SU-DHL-6 (cell line): ENCODE measurements at regions not wholly inside any gene's neighbourhood (a gene's known extent, or its start where the extent isn't known, plus 50 kb on each side); places are given as distances from the start of the nearest gene placed in this dataset.

Source experiments
- EZH2phosphoT487 ChIP-seq: fragments of 200-600 bp; sonication (generic), shearing (Covaris generic); conservative IDR thresholded peaks from 2 replicates; pipeline ENCODE4 v1.6.1; 2018; ENCODE audit warnings: mild to moderate bottlenecking, antibody characterized with exemption, low read length, moderate library complexity, mixed read lengths
- TF ChIP-seq, protein P1 (sequence below): fragments of 200-600 bp; sonication (generic); IDR thresholded peaks from one replicate; pipeline ENCODE4 v1.5.1; 2017; ENCODE audit warnings: antibody characterized with exemption, mild to moderate bottlenecking, low read length, moderate library complexity; ENCODE audit not compliant: insufficient read depth, poor library complexity, severe bottlenecking

DNA sequence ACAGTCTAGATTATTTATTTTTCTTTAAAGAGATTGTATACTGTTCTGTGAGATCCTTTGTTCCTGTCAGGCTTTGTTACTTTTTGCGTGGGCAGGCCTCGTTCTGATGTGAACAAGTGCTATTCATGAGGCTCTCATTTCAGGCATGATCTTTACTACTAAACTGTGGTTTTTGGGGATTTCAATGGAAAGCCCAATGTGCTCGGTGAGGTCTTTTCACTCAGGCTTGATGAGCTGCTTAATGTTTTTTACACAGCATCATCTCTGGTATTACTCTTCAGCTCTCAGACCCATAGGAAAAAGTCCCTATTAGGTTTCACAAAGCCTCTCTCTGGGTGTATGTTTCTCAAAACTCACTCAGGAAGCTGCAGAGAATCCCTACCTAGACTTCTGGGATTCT lies 419.4 kb downstream of the GPATCH2 start:
- TF ChIP-seq, protein P1, sequence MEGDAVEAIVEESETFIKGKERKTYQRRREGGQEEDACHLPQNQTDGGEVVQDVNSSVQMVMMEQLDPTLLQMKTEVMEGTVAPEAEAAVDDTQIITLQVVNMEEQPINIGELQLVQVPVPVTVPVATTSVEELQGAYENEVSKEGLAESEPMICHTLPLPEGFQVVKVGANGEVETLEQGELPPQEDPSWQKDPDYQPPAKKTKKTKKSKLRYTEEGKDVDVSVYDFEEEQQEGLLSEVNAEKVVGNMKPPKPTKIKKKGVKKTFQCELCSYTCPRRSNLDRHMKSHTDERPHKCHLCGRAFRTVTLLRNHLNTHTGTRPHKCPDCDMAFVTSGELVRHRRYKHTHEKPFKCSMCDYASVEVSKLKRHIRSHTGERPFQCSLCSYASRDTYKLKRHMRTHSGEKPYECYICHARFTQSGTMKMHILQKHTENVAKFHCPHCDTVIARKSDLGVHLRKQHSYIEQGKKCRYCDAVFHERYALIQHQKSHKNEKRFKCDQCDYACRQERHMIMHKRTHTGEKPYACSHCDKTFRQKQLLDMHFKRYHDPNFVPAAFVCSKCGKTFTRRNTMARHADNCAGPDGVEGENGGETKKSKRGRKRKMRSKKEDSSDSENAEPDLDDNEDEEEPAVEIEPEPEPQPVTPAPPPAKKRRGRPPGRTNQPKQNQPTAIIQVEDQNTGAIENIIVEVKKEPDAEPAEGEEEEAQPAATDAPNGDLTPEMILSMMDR: no peak
- no peak for TF ChIP-seq EZH2phosphoT487
